GM18508 (cell line): ENCODE measurements at regions not wholly inside any gene's neighbourhood (a gene's known extent, or its start where the extent isn't known, plus 50 kb on each side); places are given as distances from the start of the nearest gene placed in this dataset.

ENCODE experiments used
- ATAC-seq: cut with Tn5 transposase; IDR thresholded peaks from one replicate; pipeline ENCODE4 v1.9.1; 2021; ENCODE audit warnings: moderate number of reproducible peaks; ENCODE audit not compliant: insufficient read depth, unreplicated experiment

DNA sequence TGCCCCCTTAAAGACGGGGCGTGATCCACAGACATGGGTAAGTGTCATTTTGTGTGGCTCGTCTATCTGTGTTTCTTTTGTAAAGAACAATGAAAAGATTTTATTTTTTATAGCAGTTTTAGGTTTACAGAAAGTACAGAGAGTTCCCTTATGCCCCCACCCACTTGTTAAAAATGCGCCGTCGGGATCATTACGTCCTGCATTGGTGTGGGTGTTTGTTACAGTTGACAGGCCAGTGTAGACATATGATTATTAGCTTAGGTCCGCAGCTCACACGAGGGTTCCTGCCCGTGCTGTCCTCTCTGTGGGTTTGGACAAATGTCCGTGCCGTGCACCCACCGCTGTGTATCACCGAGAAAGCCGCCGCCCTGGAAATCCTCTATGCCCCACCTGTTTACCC, 50.5 kb downstream of the RGS12 start:
- no peak for ATAC-seq

DNA sequence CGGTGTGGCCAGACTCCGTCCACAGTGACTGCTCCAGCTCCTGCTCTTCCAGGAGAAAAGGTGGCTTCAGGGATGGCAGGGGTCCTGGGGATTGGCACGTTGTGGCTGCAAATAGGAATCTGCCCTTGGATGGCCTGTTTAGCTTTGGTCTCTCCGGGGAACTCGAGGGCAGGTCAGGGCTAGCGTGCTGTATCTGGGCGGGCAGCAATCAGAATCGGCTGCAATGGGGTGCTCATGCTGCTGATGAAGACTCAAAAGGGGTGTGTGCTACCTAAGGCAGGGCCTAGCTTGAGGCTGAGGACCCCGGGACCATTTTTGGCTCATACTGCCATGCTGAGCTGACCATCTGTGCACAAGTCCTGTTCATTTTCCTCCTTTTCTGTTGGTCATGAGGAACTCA, 51.3 kb downstream of the RGS12 start:
- no peak for ATAC-seq

DNA sequence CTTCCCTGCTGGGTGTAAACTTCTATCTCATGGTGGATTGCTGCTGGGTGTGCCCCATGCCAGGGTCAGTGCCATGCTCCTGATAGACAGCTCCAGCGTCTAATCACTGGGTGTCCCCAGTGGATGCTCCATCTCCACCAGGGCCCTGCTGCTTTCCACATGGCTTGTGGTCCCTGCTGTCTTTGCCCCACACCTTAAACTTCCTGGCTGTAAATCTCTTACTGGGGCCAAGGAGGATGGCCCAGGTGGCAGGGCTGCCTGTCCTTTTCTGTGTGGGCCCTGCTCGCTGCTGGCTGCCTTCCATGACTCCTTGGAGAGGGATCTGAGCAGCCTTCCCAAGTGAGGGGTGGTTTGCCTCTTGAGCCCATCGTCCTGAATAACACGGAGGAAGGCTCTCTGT, 51.8 kb downstream of the RGS12 start:
- ATAC-seq = no peak

DNA sequence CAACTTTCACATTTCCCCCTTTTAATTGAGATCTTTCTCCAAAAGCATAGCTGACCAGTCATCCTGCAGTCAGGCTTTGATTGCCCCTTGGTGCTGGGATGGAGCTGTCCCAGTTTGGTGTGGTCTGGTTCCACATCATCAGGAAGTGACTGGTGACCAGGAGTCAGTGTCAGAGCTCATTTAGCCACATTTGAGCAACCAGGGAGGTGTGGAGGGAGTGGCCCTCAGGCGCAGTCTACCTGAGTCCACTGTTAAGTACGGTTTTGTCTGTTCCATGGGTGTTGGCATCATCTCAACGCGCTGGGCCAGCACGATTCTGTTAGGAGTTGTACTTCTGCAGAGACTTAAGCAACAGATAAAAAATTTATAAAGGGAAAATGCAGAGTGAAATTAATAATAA, 52.6 kb downstream of the RGS12 start:
- ATAC-seq = no peak

DNA sequence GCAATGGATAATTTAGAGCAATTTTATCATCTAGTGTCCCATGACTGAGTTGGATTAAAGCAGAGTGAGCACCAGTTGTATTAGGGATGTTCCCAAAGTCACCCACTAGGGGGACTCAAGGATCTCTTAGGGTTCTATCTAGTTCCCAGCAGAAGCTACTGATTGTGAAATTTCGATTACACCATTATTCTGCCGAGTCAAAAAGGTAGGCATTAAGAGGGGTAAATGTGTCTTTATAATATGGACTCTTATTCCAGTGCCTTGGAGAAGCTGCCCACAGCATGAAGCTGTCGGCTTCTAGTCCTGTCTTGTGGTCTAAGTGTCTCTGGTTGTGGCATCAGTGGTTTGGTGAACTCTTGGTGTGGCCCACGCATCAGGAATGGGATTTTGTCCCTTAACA, 53.3 kb downstream of the RGS12 start:
- ATAC-seq = no peak

DNA sequence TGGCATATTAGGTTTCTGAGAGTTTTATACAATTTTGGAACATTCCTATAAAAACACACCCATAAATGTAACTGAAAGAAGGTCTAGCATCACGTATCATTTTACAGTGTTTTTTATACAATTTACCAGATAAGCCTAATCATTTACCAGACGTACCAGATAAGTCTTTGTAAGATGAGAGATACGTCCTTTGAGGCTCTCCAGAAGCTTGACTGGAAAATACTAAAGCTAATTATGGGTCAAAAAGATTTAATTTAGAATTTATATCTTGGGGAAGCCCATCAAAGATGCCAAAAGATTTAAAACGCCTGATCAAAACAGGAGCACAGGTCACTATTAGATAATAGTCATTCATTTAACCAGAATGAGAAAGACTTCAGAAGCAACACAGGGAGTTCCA, 55.0 kb downstream of the RGS12 start:
- no peak for ATAC-seq

DNA sequence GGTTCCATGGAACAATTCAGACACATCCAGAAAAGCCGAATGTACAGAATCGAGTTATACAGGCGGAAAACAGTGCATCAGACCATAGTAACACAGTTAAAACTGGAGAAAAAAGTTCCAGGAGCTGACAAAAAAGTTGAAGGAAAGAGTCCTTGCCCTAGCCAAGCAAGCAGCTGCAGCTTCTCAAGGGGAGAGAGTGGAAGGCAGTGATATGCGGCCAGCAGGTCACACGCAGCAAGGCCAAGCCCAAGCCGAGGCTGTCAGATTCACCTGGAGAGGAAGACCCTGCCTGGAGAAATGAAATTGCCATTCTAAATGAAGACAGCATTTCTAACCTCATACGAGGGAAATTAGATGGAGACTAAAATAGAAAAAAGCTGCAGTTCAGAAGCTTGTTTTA, 55.8 kb downstream of the RGS12 start:
- no peak for ATAC-seq

DNA sequence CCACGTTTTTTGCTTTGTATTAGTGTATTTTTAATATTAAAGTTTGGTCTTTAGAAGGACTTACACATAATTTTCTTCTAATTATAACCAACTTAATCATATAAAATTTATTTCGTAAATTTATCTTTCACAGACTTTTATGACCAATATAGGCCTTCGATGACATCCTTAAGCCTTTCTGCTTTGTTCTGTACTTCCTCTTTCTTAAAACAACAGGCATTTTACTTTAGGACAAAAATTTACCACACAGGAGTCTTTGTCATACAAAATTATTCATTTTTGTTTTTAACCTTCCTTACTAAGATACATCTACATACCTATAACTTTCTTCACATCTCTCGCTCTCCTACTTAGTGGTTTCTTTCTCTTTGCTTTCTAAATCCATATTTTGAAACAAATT, 56.3 kb downstream of the RGS12 start:
- no peak for ATAC-seq

DNA sequence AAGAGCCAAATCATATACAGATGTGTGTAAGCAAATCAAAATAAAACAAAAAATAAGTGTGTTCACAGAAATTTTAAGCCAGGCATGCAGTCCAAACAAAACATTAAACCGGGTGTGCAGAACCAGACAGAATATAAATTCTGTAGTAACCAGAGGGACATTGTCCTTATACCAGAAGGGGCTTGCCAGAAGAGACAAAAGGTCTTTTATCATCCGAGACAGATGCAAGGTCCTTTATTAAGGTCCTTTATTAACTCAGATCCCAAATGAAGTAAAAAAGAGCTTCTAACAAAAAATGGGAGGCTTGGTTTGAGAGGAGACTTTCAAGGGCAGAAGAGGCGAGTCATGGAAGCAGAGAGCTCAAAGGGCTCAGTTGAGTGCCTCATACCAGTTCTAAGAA, 59.2 kb downstream of the RGS12 start:
- ATAC-seq = no peak

DNA sequence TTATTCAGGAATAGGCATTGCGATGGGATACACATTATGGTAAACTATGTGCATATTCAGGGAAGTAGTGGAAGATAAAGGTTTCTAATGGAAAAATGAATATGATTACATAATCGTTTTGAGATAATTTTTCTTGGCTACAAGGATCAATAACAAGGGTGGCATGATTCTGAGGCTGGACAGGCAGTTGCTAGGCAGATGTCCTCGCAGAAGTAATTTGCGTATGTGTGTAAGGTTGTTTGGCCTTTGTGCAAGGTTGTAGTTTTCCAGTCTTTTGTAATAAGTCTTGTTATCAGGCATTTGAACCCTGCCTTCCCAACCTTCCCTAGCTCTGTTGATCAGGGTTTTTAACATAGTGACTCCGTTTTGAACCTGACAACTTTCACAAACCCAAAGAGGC, 59.7 kb downstream of the RGS12 start:
- no peak for ATAC-seq

DNA sequence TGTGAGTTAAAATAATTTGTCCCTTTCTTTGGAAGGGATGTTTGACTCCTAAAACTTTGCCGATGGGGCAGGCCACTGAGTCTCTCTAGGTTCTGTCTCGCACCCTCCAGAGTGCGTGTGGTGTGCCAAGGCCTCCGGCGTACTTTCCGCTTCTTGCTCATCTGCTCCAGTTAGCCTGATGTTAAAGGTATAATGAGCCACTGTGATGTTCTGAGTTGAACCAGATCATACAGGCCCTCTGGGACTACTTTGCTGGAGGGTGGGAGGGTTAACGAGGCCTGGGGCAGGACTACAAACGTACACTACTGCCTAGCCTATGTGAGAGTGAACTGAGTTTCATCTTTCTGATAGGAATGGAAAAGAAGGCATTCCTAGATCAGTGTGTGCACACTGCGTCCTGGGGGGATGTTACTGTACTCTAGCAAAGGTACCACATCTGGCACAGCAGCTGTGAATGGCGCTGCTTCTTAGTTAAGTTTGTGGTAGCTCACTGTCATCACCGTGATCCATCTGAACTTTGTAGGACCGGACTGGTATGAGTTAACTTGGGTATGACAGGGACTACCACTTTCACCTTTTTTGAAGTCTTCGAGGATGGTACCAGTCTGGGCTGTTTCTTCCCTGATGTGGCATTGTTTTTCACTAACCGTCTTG, 60.2 kb downstream of the RGS12 start:
- no peak for ATAC-seq

DNA sequence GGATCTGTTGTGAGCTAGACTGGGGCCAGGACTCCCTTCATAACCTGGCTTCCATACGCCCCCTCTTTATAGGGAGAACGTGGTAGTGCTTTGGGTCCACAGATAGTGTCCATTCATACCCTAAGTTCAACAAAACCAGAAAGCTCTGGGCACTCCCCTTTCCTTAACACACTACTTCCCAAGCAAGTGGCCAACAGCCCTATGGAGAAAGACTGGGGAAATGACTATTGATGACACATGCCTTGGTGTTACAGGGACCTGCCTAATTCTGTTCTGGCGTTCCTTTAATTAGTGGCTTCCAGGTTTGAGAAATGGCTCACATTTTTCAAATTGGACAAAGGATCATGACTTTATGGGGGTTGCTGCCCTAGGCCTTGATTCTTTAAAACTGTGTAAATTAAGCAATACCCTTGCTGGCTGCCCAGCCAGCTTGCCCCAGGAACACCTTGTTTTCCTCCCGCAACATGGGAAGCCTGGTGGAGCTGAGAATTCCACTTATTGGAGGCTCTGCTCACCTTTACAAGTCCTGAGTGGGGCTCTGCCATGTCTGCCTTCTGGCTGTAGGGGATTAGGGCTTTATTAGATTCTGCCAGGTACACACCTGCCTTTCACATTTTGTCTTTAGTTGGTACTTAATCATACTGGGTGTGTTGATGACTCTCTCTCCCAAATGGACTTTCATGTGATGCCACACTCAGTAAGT, 61.1 kb downstream of the RGS12 start:
- ATAC-seq = no peak

DNA sequence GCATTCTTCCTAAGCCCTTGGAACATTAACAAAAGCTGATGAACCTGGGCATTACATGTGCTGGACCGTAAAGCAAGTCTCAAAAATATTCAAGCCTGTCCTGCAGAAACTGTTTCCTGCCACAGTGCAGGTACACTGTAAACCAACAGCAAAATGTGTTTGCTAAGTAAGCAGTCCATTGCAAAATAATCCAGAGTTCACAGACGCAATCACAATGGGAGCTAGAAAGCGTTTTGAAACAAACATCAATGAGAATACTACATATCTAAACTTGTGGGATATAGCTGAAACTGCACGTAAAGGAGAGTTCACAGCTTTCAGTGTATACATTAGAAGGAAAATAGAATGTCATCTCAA, 61.6 kb downstream of the RGS12 start:
- ATAC-seq = no peak

DNA sequence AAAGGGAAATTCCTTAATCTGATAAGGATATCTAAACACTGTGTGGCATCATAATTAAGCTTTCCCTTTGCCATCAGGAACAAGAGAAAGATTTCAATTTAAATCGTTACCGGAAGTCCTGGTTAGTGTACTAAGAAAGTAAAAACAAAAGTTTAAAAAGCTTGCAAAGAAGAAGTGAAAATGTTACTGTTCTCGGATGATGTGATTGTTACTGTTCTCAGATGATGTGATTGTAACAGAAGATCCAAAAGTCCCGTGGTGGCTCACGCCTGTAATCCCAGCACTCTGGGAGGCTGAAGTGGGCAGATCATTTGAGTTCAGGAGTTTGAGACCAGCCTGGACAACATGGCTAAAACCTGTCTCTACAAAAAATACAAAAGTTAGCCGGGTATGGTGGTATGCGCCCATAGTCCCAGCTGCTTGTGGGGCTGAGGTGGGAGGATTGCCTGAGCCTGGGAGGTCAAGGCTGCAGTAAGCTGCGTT, 62.5 kb downstream of the RGS12 start:
- ATAC-seq = no peak

DNA sequence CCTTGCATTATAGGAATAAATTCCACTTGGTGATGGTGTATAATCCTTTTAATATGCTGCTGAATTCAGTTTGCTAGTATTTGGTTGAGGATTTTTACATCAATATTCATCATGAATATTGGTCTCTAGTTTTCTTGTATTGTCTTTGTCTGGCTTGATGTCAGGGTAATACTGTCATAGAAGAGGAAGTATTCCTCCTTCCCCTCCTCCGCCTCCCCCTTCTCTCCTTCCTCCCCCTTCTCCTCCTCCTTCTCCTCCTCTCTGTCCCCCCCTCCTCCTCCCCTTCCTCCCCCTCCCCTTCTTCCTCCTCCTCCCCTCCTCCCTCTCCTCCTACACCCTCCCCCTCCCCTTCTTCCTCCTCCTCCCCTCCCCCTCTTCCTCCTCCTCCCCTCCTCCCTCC, 65.8 kb downstream of the RGS12 start:
- ATAC-seq = no peak

DNA sequence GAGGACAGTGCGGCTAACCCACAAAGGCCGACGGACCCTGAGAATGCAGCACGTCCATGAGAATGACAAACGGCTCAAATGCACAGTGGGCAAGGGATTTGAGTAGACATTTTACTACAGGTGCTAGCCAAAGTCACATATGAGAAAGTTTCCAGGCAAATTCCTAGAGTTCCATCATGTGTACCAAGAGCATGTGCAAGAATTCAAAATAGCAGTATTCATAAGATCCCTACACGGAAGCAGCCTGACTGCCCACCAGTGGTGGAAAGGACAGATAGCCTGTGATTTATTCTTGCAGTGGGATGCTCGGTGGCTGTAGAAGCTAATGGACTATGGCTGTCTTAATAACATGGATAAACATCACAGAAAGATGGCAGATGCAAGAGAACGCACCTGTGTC, 68.0 kb downstream of the RGS12 start:
- no peak for ATAC-seq

DNA sequence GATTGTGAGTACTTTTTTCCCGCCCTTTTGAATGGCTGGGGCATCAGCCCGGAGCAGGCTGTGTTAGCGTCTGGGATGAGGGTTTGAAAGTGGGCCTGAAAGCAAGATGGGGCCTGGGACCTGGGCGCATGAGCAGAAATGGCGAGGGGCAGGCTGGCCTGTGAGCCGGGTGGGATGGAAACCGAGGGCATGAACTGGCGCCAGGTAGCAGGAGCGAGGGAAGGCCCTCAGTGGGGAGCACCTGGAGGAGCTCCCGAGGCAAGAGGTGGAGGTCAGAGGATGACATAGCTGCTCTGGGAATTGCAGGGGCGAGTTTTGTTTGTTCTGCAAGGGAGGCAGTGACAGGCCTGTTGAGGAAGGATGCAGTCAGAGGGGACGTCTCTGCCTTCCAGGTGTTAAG, 68.6 kb downstream of the RGS12 start:
- no peak for ATAC-seq

DNA sequence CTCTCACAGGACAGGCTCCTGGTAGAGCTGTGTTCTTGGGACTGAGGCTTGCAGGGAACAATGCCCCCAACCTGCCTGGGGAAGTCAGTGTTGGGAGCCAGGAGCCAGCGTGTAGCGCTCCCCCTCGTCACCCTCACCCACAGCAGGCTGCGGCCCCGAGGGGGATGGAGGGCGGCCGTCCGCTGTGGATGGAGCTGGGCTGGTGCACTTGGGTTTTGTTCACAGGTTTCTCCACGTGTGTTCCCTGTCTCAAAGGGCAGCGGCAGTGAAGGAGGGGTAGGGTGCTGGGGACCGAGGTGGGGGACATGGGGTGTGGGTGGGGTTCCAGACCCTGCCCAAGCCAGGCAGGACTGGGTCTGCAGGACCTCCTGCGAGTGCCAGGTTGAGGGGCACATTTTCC, 69.1 kb downstream of the RGS12 start:
- ATAC-seq = no peak

DNA sequence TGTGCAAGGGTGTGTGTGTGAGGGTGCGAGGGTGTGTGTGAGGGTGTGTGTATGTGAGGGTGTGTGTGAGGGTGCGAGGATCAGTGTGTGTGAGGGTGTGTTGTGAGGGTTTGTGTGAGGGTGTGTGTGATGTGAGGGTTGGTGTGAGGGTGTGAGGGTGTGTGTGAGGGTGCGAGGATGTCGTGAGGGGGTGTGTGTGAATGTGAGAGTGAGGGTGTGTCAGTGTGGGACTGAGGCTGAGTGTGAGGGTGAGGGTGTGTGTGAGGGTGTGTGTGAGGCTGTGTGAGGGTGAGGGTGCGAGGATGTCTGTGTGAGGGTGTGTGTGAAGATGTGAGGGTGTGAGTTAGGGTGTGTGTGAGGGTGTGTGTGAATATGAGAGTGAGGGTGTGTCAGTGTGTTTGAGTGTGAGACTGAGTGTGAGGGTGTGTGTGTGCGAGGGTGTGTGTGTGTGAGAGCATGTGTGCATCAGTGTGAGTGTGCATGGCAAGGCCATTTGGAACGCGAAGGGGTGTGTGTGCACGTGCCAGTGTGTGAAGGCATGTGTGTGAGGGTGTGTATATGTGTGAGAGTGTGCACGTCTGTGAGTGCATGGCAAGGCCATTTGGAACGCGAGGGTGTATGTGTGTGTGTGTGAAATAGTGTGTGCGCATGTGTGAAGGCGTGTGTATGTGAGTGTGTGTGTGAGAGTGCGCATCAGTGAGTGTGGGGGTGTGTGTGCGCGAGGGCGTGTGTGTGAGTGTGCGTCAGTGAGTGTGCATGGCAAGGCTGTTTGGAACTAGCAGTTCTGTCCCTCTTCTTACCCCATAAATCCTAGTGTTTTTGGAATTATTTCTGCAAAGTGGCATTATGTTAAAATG, 69.8 kb downstream of the RGS12 start:
- no peak for ATAC-seq

DNA sequence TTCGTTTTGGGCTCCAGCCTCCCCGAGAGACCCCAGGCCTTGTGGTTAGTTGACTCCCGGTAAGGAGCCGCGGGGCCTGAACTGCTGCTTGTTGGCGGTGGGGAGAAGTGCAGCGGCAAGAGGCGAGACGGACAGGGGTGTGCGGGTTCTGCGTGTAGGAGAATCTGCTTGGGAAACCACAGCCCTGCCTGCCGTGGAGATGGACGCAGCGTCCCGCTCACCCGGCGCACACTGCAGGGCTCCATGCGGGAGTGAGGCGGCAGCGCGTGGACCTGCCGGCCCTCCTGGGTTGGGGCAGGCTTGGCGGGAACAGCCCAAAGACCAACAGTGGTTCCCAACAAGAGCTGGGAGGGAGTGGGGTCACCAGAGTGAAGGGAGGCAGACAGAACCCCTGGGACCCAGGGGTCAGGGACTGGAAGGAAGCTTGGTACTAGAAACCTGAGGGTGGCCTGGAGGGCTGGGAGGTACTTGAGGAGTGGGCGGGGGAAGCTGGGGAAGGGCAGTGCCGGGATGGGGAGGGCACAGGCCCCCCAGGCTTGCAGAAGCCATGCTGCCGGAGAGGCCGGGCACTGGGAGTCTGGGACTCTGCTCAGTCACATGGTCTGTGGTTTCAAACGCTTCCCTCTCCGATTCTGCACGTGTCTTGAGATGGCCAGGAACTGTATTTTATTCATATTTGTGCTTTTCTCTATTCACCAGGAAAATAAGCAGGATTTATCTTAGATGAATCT, 70.8 kb downstream of the RGS12 start:
- ATAC-seq = no peak

DNA sequence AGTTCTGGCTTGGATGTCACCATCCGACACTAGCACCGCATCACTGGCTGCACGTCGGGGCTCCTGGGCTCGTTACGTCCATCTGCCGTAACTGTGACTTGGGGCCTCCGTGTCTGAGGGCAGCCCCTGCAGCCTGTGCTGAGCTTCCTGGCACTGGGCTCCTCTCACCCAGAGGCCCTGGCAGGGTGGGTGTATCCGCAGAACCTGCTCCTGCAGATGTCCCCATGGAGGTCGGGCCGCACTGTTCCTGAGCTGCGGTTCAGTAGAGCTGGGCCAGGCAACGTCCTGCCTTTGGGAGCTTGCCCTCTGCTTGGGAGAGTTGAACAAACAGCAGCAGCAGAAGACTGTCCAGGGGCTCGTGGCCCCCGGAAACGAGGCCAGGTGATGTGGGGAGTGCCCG, 71.4 kb downstream of the RGS12 start:
- ATAC-seq = no peak
